PC-3 (cell line): ENCODE measurements at regions not wholly inside any gene's neighbourhood (a gene's known extent, or its start where the extent isn't known, plus 50 kb on each side); places are given as distances from the start of the nearest gene placed in this dataset.

ENCODE experiments used
- ATAC-seq: fragments of 200-7000 bp; cut with Tn5 transposase; 2 replicates; pipeline ENCODE4 v1.9.1; 2020; ENCODE audit warnings: mild to moderate bottlenecking, moderate library complexity
- BruUV-seq: library from RNA; stranded (reverse); fragments of 400-500 nt; replicated peaks from 2 replicates; lab custom pipeline; 2021; lab: Mats Ljungman, UMichigan
- CTCF ChIA-PET: fragments of 300-600 bp; sonication (Branson Sonifier 250); formaldehyde crosslinking; loops from one replicate; lab custom pipeline; 2022; ENCODE audit warnings: antibody characterized with exemption; lab: Charles Lee
- POLR2A ChIA-PET: fragments of 300-600 bp; sonication (Branson Sonifier 250); formaldehyde crosslinking; loops from one replicate; lab custom pipeline; 2022; ENCODE audit warnings: antibody characterized with exemption; ENCODE audit not compliant: unreplicated experiment; lab: Charles Lee
- DNase-seq: peaks from one replicate; pipeline ENCODE4 v3.0.0-alpha.2; 2015
- H2AFZ ChIP-seq: fragments of 300-600 bp; sonication (generic); 2 replicates; pipeline ENCODE4 v1.6.0; 2016; ENCODE audit warnings: antibody characterized with exemption, low read length
- H3F3A ChIP-seq: fragments of 300-600 bp; sonication (generic); one replicate; pipeline ENCODE4 v1.6.0; 2017; ENCODE audit warnings: antibody characterized with exemption, low read length, control low read depth, mild to moderate bottlenecking; ENCODE audit not compliant: unreplicated experiment
- H3K27ac ChIP-seq: fragments of 300-600 bp; sonication (generic); 2 replicates; pipeline ENCODE4 v1.5.1; 2016; ENCODE audit warnings: mild to moderate bottlenecking, low read length
- H3K27me3 ChIP-seq: fragments of 300-600 bp; sonication (generic); 2 replicates; pipeline ENCODE4 v1.6.1; 2016; ENCODE audit warnings: low read length, mixed read lengths
- H3K36me3 ChIP-seq: fragments of 300-600 bp; sonication (generic); 2 replicates; pipeline ENCODE4 v1.6.1; 2016; ENCODE audit warnings: low read depth, mixed run types, low read length, mixed read lengths
- H3K4me1 ChIP-seq: fragments of 300-600 bp; sonication (generic); 2 replicates; pipeline ENCODE4 v1.5.1; 2016; ENCODE audit warnings: low read length; ENCODE audit not compliant: insufficient read depth
- H3K4me2 ChIP-seq: fragments of 300-600 bp; sonication (generic); 2 replicates; pipeline ENCODE4 v1.6.0; 2016; ENCODE audit warnings: low read length
- H3K4me3 ChIP-seq: fragments of 300-600 bp; sonication (generic); 2 replicates; pipeline ENCODE4 v1.5.1; 2016; ENCODE audit warnings: mild to moderate bottlenecking, low read length, mixed read lengths
- H3K79me2 ChIP-seq: fragments of 300-600 bp; sonication (generic); 2 replicates; pipeline ENCODE4 v1.6.1; 2017; ENCODE audit warnings: low read length, mixed read lengths
- H3K9ac ChIP-seq: fragments of 300-600 bp; sonication (generic); 2 replicates; pipeline ENCODE4 v1.6.0; 2016; ENCODE audit warnings: mild to moderate bottlenecking, low read length
- H3K9me2 ChIP-seq: fragments of 300-600 bp; sonication (generic); replicated peaks from 2 replicates; pipeline ENCODE4 v1.6.1; 2016; ENCODE audit warnings: mixed run types, low read length, mixed read lengths
- H3K9me3 ChIP-seq: fragments of 300-600 bp; sonication (generic); 2 replicates; pipeline ENCODE4 v1.6.1; 2016; ENCODE audit warnings: low read length, mixed read lengths
- H4K20me1 ChIP-seq: fragments of 300-600 bp; sonication (generic); 2 replicates; pipeline ENCODE4 v1.6.1; 2016; ENCODE audit warnings: low read length, mixed read lengths
- EZH2 ChIP-seq: fragments of 300-600 bp; sonication (generic); IDR thresholded peaks from one replicate; pipeline ENCODE4 v1.6.1; 2017; ENCODE audit warnings: antibody characterized with exemption, mild to moderate bottlenecking, low read length; ENCODE audit not compliant: unreplicated experiment
- EZH2phosphoT487 ChIP-seq: fragments of 300-600 bp; sonication (generic); IDR thresholded peaks from 2 replicates; pipeline ENCODE4 v1.6.1; 2018; ENCODE audit warnings: mild to moderate bottlenecking, antibody characterized with exemption, low read length, borderline replicate concordance
- intact Hi-C: fragments of 100-400 bp; cut with micrococcal nuclease; formaldehyde crosslinking; loops from 2 replicates; pipeline ENCODE4 v1.9.0; 2023
- TF ChIP-seq, protein P1 (sequence below): fragments of 300-600 bp; sonication (generic); conservative IDR thresholded peaks from 2 replicates; pipeline ENCODE4 v1.5.1; 2017; ENCODE audit warnings: antibody characterized with exemption, low read depth, mild to moderate bottlenecking, low read length

DNA sequence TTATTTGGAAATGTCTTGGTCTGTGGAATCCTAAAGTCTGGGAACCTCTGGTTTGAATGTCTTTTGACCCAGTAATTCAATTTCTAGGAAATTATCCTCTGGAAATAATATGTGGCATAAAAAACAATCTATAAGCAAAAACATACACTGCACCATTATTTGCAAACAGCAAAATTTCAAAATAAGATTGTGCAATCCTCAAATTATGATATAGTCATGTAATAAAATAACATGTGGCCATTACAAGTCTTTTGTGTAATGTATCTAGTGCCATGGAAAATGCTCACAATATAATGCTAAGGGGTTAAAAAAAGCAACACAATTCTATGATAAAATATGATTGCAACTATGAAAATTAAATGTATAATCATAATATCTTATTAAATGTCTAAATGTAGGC is 312.9 kb upstream of the RUNX1 start:
- Histone ChIP-seq H3K9ac (no peak overlapping the region), H3K9me3 (no peaks in the 10 kb centered on the region), H3K27me3 (no peaks in the 10 kb centered on the region), H3K4me3 (no peak overlapping the region), H3K4me2 (no peak overlapping the region), H4K20me1 (no peaks in the 10 kb centered on the region), H3K79me2 (no peaks in the 10 kb centered on the region), H3F3A (no peaks in the 10 kb centered on the region), H3K4me1 (no peaks in the 10 kb centered on the region), H3K27ac (no peak overlapping the region), H3K9me2 (no peaks in the 10 kb centered on the region), H3K36me3 (no peaks in the 10 kb centered on the region), H2AFZ (no peak overlapping the region)
- ChIA-PET CTCF (no interaction called here), POLR2A (no interaction called here)
- intact Hi-C loops, result no loop called here
- BruUV-seq, result no TSS peak
- ATAC-seq, result no peak
- no peak for TF ChIP-seq EZH2
- TF ChIP-seq, protein P1, sequence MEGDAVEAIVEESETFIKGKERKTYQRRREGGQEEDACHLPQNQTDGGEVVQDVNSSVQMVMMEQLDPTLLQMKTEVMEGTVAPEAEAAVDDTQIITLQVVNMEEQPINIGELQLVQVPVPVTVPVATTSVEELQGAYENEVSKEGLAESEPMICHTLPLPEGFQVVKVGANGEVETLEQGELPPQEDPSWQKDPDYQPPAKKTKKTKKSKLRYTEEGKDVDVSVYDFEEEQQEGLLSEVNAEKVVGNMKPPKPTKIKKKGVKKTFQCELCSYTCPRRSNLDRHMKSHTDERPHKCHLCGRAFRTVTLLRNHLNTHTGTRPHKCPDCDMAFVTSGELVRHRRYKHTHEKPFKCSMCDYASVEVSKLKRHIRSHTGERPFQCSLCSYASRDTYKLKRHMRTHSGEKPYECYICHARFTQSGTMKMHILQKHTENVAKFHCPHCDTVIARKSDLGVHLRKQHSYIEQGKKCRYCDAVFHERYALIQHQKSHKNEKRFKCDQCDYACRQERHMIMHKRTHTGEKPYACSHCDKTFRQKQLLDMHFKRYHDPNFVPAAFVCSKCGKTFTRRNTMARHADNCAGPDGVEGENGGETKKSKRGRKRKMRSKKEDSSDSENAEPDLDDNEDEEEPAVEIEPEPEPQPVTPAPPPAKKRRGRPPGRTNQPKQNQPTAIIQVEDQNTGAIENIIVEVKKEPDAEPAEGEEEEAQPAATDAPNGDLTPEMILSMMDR, result no peak
- no peak for TF ChIP-seq EZH2phosphoT487
- no peak for DNase-seq

DNA sequence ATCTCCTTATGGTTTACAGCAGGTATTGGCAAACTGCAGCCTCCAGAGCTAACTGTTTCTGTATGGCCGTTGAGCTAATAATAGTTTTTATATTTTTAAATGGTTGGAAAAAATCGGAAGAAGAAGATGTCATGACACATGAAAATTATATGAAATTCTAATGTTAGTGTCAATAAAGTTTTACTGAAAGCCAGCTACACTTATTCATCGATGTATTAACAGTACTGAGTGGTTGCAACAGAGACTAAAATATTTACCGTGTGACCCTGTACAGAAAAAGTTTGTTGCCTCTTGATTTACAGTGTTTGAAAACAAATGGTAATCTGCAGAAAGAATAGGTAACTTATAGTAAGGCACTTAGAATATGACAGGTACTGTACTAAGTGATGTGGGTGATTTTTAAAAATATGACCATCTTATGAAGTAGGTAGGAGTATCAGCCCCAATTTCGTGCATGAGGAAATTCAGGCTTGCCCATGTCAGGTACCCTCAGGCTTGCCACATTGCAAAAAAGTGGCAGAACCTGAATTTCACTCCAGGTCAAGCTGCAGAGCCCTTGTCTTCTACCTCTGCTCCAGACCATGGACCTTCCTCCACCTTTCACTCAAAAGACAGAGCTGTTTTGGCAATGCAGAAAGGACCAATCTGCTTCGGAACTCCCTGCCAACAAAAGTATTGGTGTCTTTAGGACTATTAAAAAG is 311.9 kb upstream of the RUNX1 start:
- Histone ChIP-seq H3F3A (no peaks in the 10 kb centered on the region), H2AFZ (no peak overlapping the region), H3K9ac (no peak overlapping the region), H3K4me3 (no peak overlapping the region), H3K79me2 (no peaks in the 10 kb centered on the region), H3K27ac (no peak overlapping the region), H3K4me2 (no peak overlapping the region), H3K9me3 (no peaks in the 10 kb centered on the region), H3K36me3 (no peaks in the 10 kb centered on the region), H3K9me2 (0 out of 2 replicates have a peak, but pooled peaks cover 4% of the 10 kb centered on the region), H3K27me3 (no peaks in the 10 kb centered on the region), H3K4me1 (no peaks in the 10 kb centered on the region), H4K20me1 (no peaks in the 10 kb centered on the region)
- ChIA-PET CTCF (no interaction called here), POLR2A (no interaction called here)
- DNase-seq, result no peak
- no peak for TF ChIP-seq EZH2phosphoT487
- no TSS peak for BruUV-seq
- ATAC-seq, result no peak
- intact Hi-C loops, result no loop called here

GRCh38 chr21:35359076-35359475 is 310.0 kb upstream of the RUNX1 start:
- no peak for TF ChIP-seq EZH2
- TF ChIP-seq, protein P1, result no peak
- TF ChIP-seq EZH2phosphoT487, result no peak
- BruUV-seq, result no TSS peak
- Histone ChIP-seq H3K36me3 (no peaks in the 10 kb centered on the region), H3K4me1 (no peaks in the 10 kb centered on the region), H3K9me3 (no peaks in the 10 kb centered on the region), H3K4me2 (no peak overlapping the region), H3K4me3 (no peak overlapping the region), H3F3A (no peaks in the 10 kb centered on the region), H3K9me2 (0 out of 2 replicates have a peak, but pooled peaks cover 4% of the 10 kb centered on the region), H2AFZ (no peak overlapping the region), H4K20me1 (no peaks in the 10 kb centered on the region), H3K79me2 (no peaks in the 10 kb centered on the region), H3K9ac (no peak overlapping the region), H3K27ac (no peak overlapping the region), H3K27me3 (no peaks in the 10 kb centered on the region)
- no peak for ATAC-seq
- DNase-seq, result no peak
- POLR2A ChIA-PET, result no interaction called here
- intact Hi-C loops, result no loop called here
- CTCF ChIA-PET, result no interaction called here
